ENCODE measurements at regions not wholly inside any gene's neighbourhood (a gene's known extent, or its start where the extent isn't known, plus 50 kb on each side); places are given as distances from the start of the nearest gene placed in this dataset.

DNA sequence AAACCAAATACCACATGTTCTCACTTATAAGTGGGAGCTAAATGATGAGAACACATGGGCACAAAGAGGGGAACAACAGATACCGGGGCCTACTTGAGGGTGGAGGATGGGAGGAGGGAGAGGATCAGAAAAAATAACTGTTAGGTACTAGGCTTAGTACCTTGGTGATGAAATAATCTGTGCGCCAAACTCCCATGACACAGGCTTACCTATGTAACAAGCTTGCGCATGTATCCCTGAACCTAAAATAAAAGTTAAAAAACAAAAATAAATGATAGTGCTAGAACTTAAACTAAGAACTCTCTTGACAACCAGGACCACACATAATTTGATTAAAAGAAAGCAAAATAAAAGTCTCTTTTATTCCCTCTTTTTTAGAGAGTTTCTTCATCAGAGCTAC is 150.6 kb downstream of the CHIC2 start:
- DNase-seq (no peak), ATAC-seq (replicated peaks) (no peak)
- Mint-ChIP-seq H3K36me3 (ENCODE audit: insufficient read depth) (no peaks in the 10 kb centered on the region), H3K4me3 (no peak overlapping the region), H3K27ac (peak overlapping the region in 1 of 2 donors; percentile 32), H3K9me3 (no peaks in the 10 kb centered on the region), H3K27me3 (peaks cover 12 to 18% of the 10 kb centered on the region in 2 donors), H3K4me1 (ENCODE audit: low read depth in 2 of 2) (no peaks in the 10 kb centered on the region)

DNA sequence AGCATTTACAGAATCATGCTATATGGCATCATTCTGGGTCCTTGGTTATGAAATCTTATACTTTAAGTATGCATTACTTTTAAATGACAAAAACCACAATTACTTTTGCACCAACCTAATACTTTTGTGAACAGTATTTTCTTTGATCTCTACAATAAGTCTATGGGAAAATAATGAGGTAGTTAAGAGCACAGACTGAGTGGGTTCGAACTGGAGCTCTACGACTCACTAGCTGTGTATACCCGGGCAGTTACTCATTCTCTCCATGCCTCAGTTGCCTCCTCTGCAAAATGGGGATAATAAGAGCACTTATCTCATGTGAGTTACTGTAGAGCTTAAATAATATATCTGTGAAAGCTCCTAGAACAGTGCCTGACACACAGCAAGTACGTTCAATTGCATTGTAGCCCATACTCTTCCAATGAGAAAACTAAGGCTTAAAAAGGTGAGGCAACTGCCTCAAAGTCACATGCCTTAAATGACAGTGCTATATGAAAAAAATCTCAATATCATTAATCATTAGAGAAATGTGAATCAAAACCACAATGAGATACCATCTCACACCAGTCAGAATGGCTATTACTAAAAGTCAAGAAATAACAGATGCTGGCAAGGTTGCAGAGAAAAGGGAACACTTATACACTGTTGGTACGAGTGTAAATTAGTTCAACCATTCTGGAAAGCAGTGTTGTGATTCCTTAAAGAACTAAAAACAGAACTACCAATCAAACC is 151.5 kb downstream of the CHIC2 start:
- Mint-ChIP-seq H3K4me3 (no peak overlapping the region), H3K27ac (peak overlapping the region in 1 of 2 donors; percentile 32), H3K9me3 (no peaks in the 10 kb centered on the region), H3K4me1 (ENCODE audit: low read depth in 2 of 2) (peaks cover 0 to 5% of the 10 kb centered on the region in 2 donors), H3K36me3 (ENCODE audit: insufficient read depth) (no peaks in the 10 kb centered on the region), H3K27me3 (peaks cover 21 to 27% of the 10 kb centered on the region in 2 donors)
- DNase-seq (no peak), ATAC-seq (replicated peaks) (no peak)

DNA sequence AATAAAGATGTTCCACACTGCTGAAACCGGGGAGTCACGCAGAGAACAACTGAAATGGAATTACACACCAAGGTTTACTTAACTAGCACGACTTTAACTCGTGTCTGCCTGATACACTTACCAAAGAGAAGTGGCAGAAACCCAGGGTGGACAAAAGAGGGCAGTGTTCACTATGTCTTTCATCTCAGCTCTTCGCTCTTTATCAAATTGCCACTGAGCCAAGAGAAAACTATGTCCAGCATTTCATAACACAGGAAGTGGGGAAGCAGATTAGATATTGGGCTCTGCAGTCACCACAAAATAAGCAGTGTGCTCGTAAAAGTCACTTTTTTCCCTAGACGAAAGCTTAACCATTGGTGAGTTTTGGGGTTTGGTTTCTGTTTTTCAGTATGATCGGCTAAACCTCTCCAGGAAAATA is 155.7 kb downstream of the CHIC2 start:
- H3K4me3 Mint-ChIP-seq, result no peak overlapping the region
- no peak for DNase-seq
- ATAC-seq (replicated peaks), result peak; percentile 35
- H3K9me3 Mint-ChIP-seq, result no peaks in the 10 kb centered on the region
- H3K36me3 Mint-ChIP-seq (ENCODE audit: insufficient read depth), result no peaks in the 10 kb centered on the region
- H3K27ac Mint-ChIP-seq, result no peak overlapping the region
- H3K27me3 Mint-ChIP-seq, result peaks cover 55 to 60% of the 10 kb centered on the region in 2 donors
- peaks cover 0 to 12% of the 10 kb centered on the region in 2 donors for H3K4me1 Mint-ChIP-seq (ENCODE audit: low read depth in 2 of 2)

DNA sequence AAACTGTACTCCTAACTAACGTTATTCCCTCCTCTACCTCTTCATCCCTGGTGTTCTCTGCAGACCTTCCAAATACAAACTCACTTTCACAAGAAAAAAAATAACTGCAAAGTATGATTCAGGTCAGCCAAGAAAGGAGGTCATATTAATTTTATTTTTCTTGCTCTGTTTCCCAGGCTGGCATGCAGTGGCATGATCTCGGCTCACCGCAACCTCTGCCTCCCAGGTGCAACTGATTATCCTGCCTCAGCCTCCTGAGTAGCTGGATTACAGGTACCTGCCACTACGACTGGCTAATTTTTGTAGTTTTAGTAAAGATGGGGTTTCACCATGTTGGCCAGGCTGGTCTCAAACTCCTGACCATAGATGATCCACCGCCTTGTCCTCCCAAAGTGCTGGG is 156.6 kb downstream of the CHIC2 start:
- DNase-seq, result no peak
- ATAC-seq (replicated peaks), result no peak
- H3K27me3 Mint-ChIP-seq, result peaks cover 57 to 67% of the 10 kb centered on the region in 2 donors
- H3K27ac Mint-ChIP-seq, result no peak overlapping the region
- no peak overlapping the region for H3K4me3 Mint-ChIP-seq
- H3K4me1 Mint-ChIP-seq (ENCODE audit: low read depth in 2 of 2), result peaks cover 0 to 12% of the 10 kb centered on the region in 2 donors
- H3K36me3 Mint-ChIP-seq (ENCODE audit: insufficient read depth), result no peaks in the 10 kb centered on the region
- H3K9me3 Mint-ChIP-seq, result no peaks in the 10 kb centered on the region

DNA sequence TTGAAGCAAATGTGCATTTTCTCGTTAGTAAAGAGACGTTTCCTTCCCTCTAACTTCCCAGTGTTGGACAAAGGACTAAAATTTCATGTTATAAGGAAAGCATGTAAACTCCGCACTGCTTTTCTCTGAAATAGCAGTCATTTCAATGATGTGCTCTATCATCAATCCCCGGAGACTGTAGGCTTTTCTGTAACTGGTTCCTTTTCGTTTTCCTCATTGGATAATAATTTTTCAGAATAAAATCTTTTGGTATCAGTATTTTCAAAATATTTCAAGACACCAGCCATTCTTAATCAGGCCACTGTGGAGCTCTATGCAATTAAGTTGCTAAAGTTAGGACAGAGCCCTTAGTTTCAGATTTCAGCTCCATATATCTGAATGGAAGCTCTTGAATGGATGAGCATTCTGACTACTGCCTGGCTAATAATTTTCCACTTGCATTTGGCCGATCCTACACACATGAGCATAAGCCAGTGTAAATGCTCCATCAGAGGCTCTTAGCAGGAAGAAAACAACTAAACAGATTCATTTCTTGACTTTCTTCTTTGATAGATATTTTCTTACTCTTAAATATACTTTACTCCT is 157.7 kb downstream of the CHIC2 start:
- no peak overlapping the region for H3K27ac Mint-ChIP-seq
- no peak for DNase-seq
- H3K4me3 Mint-ChIP-seq, result peak overlapping the region in 1 of 2 donors; percentile 44
- no peaks in the 10 kb centered on the region for H3K9me3 Mint-ChIP-seq
- H3K36me3 Mint-ChIP-seq (ENCODE audit: insufficient read depth), result no peaks in the 10 kb centered on the region
- H3K4me1 Mint-ChIP-seq (ENCODE audit: low read depth in 2 of 2), result peaks cover 0 to 12% of the 10 kb centered on the region in 2 donors
- ATAC-seq (replicated peaks), result no peak
- peaks cover 65 to 78% of the 10 kb centered on the region in 2 donors for H3K27me3 Mint-ChIP-seq

DNA sequence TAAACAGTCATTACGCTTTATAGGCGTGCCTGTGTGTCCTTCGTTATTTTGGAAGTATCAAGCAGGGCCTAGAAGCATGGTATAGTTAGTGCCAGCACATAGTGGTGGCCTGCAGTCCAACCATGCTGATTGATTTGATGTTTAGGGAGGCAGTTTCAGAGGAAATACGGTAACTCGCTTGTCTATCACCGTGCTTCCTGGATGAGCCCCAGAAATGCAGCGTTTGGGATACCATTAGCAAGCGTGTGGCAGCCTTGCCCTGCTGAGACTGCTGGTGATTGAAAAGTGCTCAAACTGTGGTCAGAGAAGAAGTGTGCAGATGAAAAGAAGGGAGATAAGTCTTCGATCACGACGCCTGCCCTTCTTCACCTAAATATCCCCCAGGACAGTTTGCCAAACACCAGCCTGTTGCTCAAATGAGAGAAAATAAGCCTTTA is 158.4 kb downstream of the CHIC2 start:
- peaks cover 0 to 12% of the 10 kb centered on the region in 2 donors for H3K4me1 Mint-ChIP-seq (ENCODE audit: low read depth in 2 of 2)
- no peaks in the 10 kb centered on the region for H3K9me3 Mint-ChIP-seq
- no peak for ATAC-seq (replicated peaks)
- H3K27me3 Mint-ChIP-seq, result peaks cover 72 to 84% of the 10 kb centered on the region in 2 donors
- no peak overlapping the region for H3K27ac Mint-ChIP-seq
- H3K36me3 Mint-ChIP-seq (ENCODE audit: insufficient read depth), result no peaks in the 10 kb centered on the region
- no peak for DNase-seq
- H3K4me3 Mint-ChIP-seq, result peak overlapping the region in 1 of 2 donors; percentile 44

DNA sequence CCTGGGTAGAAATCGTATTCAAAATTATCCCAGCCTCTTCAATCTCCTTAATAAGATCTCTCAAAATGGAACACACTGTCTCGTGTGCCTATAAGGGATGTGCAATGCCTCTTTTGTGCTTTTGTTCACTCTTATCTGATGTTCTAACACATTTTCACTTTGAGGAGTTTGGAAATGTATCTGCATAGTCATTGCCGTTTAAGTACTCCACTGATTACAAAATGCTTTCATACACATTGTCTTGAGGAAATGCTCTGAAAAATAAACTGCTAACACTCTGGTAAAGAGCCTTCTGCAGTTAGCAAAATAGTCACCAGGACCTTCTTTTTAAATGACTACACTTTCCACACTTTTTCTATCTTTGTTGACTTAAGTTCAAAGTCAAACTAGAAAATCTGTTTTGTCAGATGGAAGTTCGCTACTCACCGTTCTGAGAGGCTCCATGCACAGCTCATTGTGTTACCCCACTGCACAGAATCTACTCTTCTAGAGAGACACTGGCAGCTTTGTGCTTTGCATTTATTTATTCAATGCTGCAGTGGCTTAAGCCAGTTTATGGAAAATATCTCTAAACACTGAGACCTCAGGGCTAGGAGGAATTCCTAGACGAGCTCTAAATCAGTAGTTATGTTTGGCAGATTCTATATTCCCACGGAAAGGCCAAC is 159.0 kb downstream of the CHIC2 start:
- no peak for ATAC-seq (replicated peaks)
- H3K4me3 Mint-ChIP-seq, result no peak overlapping the region
- DNase-seq, result no peak
- H3K9me3 Mint-ChIP-seq, result no peaks in the 10 kb centered on the region
- H3K36me3 Mint-ChIP-seq (ENCODE audit: insufficient read depth), result no peaks in the 10 kb centered on the region
- peaks cover 76 to 84% of the 10 kb centered on the region in 2 donors for H3K27me3 Mint-ChIP-seq
- H3K4me1 Mint-ChIP-seq (ENCODE audit: low read depth in 2 of 2), result peaks cover 0 to 12% of the 10 kb centered on the region in 2 donors
- H3K27ac Mint-ChIP-seq, result no peak overlapping the region

DNA sequence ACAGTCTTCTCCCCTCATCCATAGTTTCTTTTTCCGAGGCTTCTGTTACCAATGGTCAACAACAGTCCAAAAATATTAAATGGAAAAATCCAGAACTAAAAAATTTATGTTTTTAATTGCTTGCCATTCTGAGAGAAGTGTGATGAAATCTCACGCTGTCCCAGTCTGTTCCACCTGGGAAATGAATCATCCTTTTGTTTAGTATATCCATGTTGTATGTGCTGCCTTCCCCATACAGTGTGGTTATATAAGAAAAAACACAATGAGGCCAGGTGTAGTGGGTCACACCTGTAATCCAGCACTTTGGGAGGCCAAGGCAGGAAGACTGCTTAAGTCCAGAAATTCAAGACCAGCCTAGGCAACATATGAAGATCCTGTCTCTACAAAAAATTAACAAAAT is 161.6 kb downstream of the CHIC2 start:
- Mint-ChIP-seq H3K9me3 (no peaks in the 10 kb centered on the region), H3K27ac (no peak overlapping the region), H3K4me3 (no peak overlapping the region), H3K27me3 (peaks cover 62 to 72% of the 10 kb centered on the region in 2 donors), H3K4me1 (ENCODE audit: low read depth in 2 of 2) (peaks cover 0 to 8% of the 10 kb centered on the region in 2 donors), H3K36me3 (ENCODE audit: insufficient read depth) (no peaks in the 10 kb centered on the region)
- DNase-seq (no peak), ATAC-seq (replicated peaks) (no peak)

DNA sequence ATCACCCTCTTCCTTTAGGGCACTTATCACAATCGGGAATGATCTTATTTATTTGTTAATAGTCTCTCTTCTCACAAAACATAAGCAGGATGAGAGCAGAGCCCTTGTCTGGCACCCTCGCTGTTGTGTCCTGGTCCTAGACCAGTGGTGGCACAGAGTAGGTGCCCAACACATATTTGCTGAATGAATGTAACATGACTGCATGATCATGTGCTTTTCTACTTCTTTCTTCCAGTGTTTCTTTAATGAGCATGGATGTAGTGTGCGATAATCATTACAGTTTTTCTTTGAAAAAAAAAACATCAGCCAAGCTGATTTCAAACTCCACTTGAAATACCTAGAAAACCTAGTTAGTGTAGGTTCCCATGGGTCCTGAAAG is 164.1 kb downstream of the CHIC2 start:
- Mint-ChIP-seq H3K27me3 (peaks cover 41 to 47% of the 10 kb centered on the region in 2 donors), H3K36me3 (ENCODE audit: insufficient read depth) (no peaks in the 10 kb centered on the region), H3K4me3 (no peak overlapping the region), H3K9me3 (no peaks in the 10 kb centered on the region), H3K4me1 (ENCODE audit: low read depth in 2 of 2) (no peaks in the 10 kb centered on the region), H3K27ac (no peak overlapping the region)
- DNase-seq (no peak), ATAC-seq (replicated peaks) (no peak)

DNA sequence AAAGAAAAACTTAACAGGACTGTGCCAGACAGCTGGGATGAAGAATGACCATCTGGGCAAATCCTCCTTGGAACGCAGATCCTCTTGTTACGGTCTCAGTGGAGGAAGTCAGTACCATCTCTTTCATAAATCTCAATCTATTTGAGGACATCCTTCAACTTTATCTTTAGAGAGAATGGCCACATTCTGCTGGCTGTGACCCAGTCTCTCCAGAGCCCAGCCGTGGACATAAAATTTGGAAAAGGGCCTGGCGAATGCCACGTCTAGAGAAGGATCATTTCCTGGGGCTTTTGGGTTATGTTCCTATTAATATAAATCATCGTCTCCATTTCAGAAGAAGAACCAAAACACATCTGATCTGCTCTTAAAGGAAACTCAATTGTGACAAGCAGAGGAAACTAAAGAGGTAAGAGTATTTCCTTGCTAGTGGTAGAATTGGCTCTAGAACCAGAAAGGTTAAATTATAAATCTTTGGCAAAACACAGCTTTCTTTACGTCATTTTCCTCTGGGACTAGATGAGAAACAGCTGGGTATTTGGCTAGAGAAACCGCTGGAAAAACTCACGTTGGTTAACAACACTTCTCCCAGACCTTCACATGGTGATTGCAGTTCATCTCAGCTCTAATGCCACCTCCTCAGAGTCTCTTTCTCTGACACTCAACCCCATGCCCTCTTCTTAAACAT is 164.7 kb downstream of the CHIC2 start:
- ATAC-seq (replicated peaks) (no peak), DNase-seq (no peak)
- Mint-ChIP-seq H3K4me1 (ENCODE audit: low read depth in 2 of 2) (no peaks in the 10 kb centered on the region), H3K27ac (no peak overlapping the region), H3K36me3 (ENCODE audit: insufficient read depth) (no peaks in the 10 kb centered on the region), H3K9me3 (no peaks in the 10 kb centered on the region), H3K27me3 (peaks cover 38 to 42% of the 10 kb centered on the region in 2 donors), H3K4me3 (no peak overlapping the region)

DNA sequence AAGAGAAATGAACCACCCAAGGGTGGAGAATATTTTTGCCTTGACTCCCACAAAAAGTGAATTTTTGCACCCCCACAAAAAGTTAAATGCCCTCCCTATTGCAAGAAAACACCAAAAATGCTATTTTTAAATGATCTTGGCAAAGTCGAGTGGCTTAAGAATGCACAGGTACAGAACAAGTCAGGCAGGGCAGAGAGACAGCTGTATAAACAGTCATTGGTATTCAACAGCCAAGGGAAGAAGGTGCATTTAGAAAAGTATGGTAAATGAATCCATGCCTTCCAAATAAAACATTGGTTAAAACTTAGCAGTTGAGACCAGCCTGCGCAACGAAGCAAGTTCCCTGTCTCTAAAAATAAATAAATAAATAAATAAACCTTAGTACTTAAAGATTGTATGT is 169.3 kb downstream of the CHIC2 start:
- DNase-seq (no peak), ATAC-seq (replicated peaks) (no peak)
- H3K36me3 Mint-ChIP-seq (ENCODE audit: insufficient read depth), result no peaks in the 10 kb centered on the region
- H3K27me3 Mint-ChIP-seq, result peaks cover 13 to 38% of the 10 kb centered on the region in 2 donors
- H3K27ac Mint-ChIP-seq, result no peak overlapping the region
- no peaks in the 10 kb centered on the region for H3K4me1 Mint-ChIP-seq (ENCODE audit: low read depth in 2 of 2)
- no peaks in the 10 kb centered on the region for H3K9me3 Mint-ChIP-seq
- H3K4me3 Mint-ChIP-seq, result no peak overlapping the region

DNA sequence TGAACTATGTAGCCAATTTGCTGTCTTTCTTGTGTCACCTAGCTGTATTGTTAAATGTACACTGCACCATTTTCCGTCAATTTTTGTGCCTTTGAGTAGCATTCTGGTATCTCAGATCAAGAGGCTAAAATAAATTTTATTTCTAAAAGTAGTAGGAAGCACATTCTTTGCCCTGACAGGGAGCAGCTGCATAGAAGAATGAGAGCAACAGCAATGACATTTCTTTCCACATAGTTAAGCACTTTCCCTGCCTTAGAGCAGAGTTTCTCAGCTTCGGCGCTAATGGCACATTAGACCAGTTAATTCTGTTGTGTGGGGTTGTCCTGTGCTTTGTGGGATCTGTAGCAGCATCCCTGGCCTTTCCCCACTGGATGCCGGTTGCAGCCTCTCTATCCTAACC is 173.9 kb downstream of the CHIC2 start:
- H3K9me3 Mint-ChIP-seq, result no peaks in the 10 kb centered on the region
- H3K4me1 Mint-ChIP-seq (ENCODE audit: low read depth in 2 of 2), result no peaks in the 10 kb centered on the region
- no peak overlapping the region for H3K27ac Mint-ChIP-seq
- H3K27me3 Mint-ChIP-seq, result peaks cover 19 to 47% of the 10 kb centered on the region in 2 donors
- no peak overlapping the region for H3K4me3 Mint-ChIP-seq
- H3K36me3 Mint-ChIP-seq (ENCODE audit: insufficient read depth), result no peaks in the 10 kb centered on the region
- ATAC-seq (replicated peaks) (no peak), DNase-seq (no peak)

DNA sequence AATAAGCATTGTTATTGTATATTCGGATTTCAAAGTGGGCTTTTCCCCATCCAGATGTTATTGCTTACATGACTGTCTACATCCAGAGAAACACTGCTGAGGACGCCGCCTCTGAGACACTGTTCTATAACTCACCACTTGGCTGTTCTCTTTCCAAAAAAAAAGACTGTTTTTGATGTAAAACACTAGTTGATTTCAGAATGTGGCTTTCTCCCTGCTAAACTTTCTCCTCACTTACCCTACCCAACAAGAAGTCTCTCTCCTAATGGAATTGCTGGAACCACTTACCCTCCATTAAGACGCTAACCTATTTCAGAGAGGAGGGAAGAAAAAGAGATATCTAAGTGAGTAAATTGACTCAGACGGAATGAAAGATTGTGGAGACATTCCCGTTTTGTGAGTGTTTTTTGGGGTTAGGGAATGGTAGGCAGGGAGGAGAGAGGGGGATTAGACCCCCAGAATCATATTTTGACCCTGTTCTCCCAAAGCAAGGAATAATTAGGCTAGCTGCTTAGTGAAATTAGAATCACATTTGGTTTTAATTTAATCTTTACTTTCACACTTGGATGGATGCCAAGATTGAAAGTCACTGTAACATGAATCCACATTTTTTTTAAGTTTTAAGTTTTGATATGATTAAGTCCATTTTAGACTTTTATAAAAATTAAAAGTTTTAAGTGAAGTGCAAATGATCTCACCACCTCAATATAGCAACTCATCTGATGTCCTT is 174.9 kb downstream of the CHIC2 start:
- H3K9me3 Mint-ChIP-seq, result no peaks in the 10 kb centered on the region
- ATAC-seq (replicated peaks) (no peak), DNase-seq (no peak)
- H3K36me3 Mint-ChIP-seq (ENCODE audit: insufficient read depth), result no peaks in the 10 kb centered on the region
- H3K27ac Mint-ChIP-seq, result no peak overlapping the region
- H3K4me3 Mint-ChIP-seq, result no peak overlapping the region
- peaks cover 24 to 47% of the 10 kb centered on the region in 2 donors for H3K27me3 Mint-ChIP-seq
- H3K4me1 Mint-ChIP-seq (ENCODE audit: low read depth in 2 of 2), result no peaks in the 10 kb centered on the region

All from effector memory CD8-positive, alpha-beta T cell (primary cell).